Loucy (cell line): ENCODE measurements at regions not wholly inside any gene's neighbourhood (a gene's known extent, or its start where the extent isn't known, plus 50 kb on each side); places are given as distances from the start of the nearest gene placed in this dataset.

Experiments used
- H2AFZ ChIP-seq: fragments of 200-600 bp; sonication (generic); 2 replicates; pipeline ENCODE4 v1.6.0; 2016; ENCODE audit warnings: antibody characterized with exemption, mild to moderate bottlenecking, low read length, moderate library complexity
- H3F3A ChIP-seq: fragments of 200-600 bp; 2 replicates; pipeline ENCODE4 v1.6.0; 2016; ENCODE audit warnings: antibody characterized with exemption, low read depth, mild to moderate bottlenecking
- H3K27me3 ChIP-seq: fragments of 200-600 bp; sonication (generic); 2 replicates; pipeline ENCODE4 v1.6.1; 2014; ENCODE audit warnings: low read length, mild to moderate bottlenecking; ENCODE audit not compliant: insufficient read depth, poor library complexity, severe bottlenecking
- H3K36me3 ChIP-seq: fragments of 200-600 bp; sonication (generic); 2 replicates; pipeline ENCODE4 v1.6.1; 2016; ENCODE audit warnings: low read length; ENCODE audit not compliant: insufficient read depth
- H3K4me1 ChIP-seq: fragments of 200-600 bp; sonication (generic); 2 replicates; pipeline ENCODE4 v1.5.1; 2014; ENCODE audit warnings: low read length, mild to moderate bottlenecking; ENCODE audit not compliant: insufficient read depth, poor library complexity, severe bottlenecking
- H3K4me2 ChIP-seq: fragments of 200-600 bp; sonication (generic); 2 replicates; pipeline ENCODE4 v1.6.0; 2014; ENCODE audit warnings: antibody characterized with exemption, low read length, low read depth, mild to moderate bottlenecking; ENCODE audit not compliant: poor library complexity, severe bottlenecking
- H3K4me3 ChIP-seq: fragments of 200-600 bp; sonication (generic); 2 replicates; pipeline ENCODE4 v1.5.1; 2014; ENCODE audit warnings: low read length, mild to moderate bottlenecking, mixed read lengths; ENCODE audit not compliant: poor library complexity, severe bottlenecking
- H3K79me2 ChIP-seq: fragments of 200-600 bp; sonication (generic); 2 replicates; pipeline ENCODE4 v1.6.1; 2014; ENCODE audit warnings: low read length; ENCODE audit not compliant: insufficient read depth
- H3K9ac ChIP-seq: fragments of 200-600 bp; sonication (generic); 2 replicates; pipeline ENCODE4 v1.6.0; 2014; ENCODE audit warnings: mild to moderate bottlenecking, low read depth, low read length, moderate library complexity; ENCODE audit not compliant: poor library complexity, severe bottlenecking
- H3K9me2 ChIP-seq: fragments of 200-600 bp; sonication (generic); replicated peaks from 2 replicates; pipeline ENCODE4 v1.6.1; 2016; ENCODE audit warnings: low read depth, low read length, mixed read lengths
- H3K9me3 ChIP-seq: fragments of 200-600 bp; sonication (generic); 2 replicates; pipeline ENCODE4 v1.6.1; 2014; ENCODE audit warnings: mild to moderate bottlenecking, antibody characterized with exemption, low read length, low read depth; ENCODE audit not compliant: insufficient read depth
- H4K20me1 ChIP-seq: fragments of 200-600 bp; sonication (generic); 2 replicates; pipeline ENCODE4 v1.6.0; 2014; ENCODE audit warnings: antibody characterized with exemption, low read length, mild to moderate bottlenecking; ENCODE audit not compliant: insufficient read depth, poor library complexity, severe bottlenecking
- CTCF ChIP-seq: fragments of 200-600 bp; sonication (generic); conservative IDR thresholded peaks from 2 replicates; pipeline ENCODE4 v1.5.1; 2014; ENCODE audit warnings: mild to moderate bottlenecking, antibody characterized with exemption, low read length
- EZH2phosphoT487 ChIP-seq: fragments of 200-600 bp; IDR thresholded peaks from 2 replicates; pipeline ENCODE4 v1.6.1; 2018; ENCODE audit warnings: antibody characterized with exemption, mild to moderate bottlenecking, moderate library complexity, borderline replicate concordance

GRCh38 chr1:34361121-34361520 is 184.4 kb downstream of the C1orf94 start:
- H3K4me1 ChIP-seq = no peaks in the 10 kb centered on the region
- TF ChIP-seq EZH2phosphoT487 (no peak), CTCF (no peak)
- no peaks in the 10 kb centered on the region for H3K9me3 ChIP-seq
- no peaks in the 10 kb centered on the region for H3K36me3 ChIP-seq
- H3K4me3 ChIP-seq = no peak overlapping the region
- H3F3A ChIP-seq = no peaks in the 10 kb centered on the region
- H3K9me2 ChIP-seq = no peaks in the 10 kb centered on the region
- peaks cover 32% of the 10 kb centered on the region for H3K27me3 ChIP-seq
- no peaks in the 10 kb centered on the region for H3K79me2 ChIP-seq
- H3K9ac ChIP-seq = no peak overlapping the region
- H4K20me1 ChIP-seq = no peaks in the 10 kb centered on the region
- H2AFZ ChIP-seq = no peak overlapping the region
- H3K4me2 ChIP-seq = no peak overlapping the region

DNA sequence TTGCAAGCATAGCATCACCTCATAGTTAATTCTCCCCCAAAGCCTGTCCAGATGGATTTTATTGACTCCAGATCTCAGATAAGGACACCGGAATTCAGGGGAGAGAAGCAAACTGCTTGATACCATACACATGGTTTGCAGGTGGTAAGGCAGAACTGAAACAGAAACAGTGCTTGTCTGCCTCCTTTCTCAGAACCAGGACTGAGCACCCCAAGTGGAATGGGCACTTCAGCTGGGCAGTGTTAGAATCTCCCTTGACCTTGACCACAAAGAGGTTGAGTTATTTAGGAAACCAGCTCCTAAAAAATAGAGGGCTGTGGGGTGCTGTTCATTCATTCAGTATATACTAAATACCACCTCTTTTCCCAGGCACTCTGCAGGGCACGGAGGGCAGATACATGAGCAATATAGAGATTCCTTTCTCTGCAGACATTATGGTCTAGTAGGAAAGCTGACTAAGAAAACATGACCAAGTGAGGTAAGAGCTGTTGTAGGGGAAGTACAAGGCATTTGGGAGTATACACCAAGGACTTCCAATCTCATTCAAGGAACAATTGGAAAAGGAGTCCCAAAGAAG is 185.2 kb downstream of the C1orf94 start:
- Histone ChIP-seq H4K20me1 (no peaks in the 10 kb centered on the region), H3K27me3 (peaks cover 37% of the 10 kb centered on the region), H2AFZ (no peak overlapping the region), H3K4me2 (no peak overlapping the region), H3K4me3 (no peak overlapping the region), H3K36me3 (no peaks in the 10 kb centered on the region), H3F3A (no peaks in the 10 kb centered on the region), H3K9me2 (no peaks in the 10 kb centered on the region), H3K9ac (no peak overlapping the region), H3K4me1 (no peaks in the 10 kb centered on the region), H3K79me2 (no peaks in the 10 kb centered on the region), H3K9me3 (no peaks in the 10 kb centered on the region)
- TF ChIP-seq EZH2phosphoT487 = no peak
- no peak for TF ChIP-seq CTCF

GRCh38 chr1:34362949-34363348 is 186.2 kb downstream of the C1orf94 start:
- Histone ChIP-seq H3K4me2 (no peak overlapping the region), H3K36me3 (no peaks in the 10 kb centered on the region), H3K27me3 (peaks cover 37% of the 10 kb centered on the region), H3K9ac (no peak overlapping the region), H3K4me1 (peaks cover 4% of the 10 kb centered on the region), H3F3A (no peaks in the 10 kb centered on the region), H4K20me1 (no peaks in the 10 kb centered on the region), H3K9me3 (no peaks in the 10 kb centered on the region), H2AFZ (no peak overlapping the region), H3K4me3 (no peak overlapping the region), H3K79me2 (no peaks in the 10 kb centered on the region), H3K9me2 (no peaks in the 10 kb centered on the region)
- no peak for TF ChIP-seq CTCF
